HEK293T (cell line): ENCODE measurements at regions not wholly inside any gene's neighbourhood (a gene's known extent, or its start where the extent isn't known, plus 50 kb on each side); places are given as distances from the start of the nearest gene placed in this dataset.

ENCODE experiments used
- CTCF ChIA-PET: fragments of 350-600 bp; formaldehyde crosslinking; extraction: SDS; loops from one replicate; lab custom pipeline; 2021; ENCODE audit warnings: antibody characterized with exemption, inconsistent platforms; lab: Yijun Ruan, JAX
- POLR2A ChIA-PET: fragments of 350-600 bp; formaldehyde crosslinking; extraction: SDS; loops from one replicate; lab custom pipeline; 2020; ENCODE audit warnings: antibody characterized with exemption, inconsistent platforms; lab: Yijun Ruan, JAX
- DNase-seq: peaks from one replicate; pipeline ENCODE4 v3.0.0; 2012; ENCODE audit warnings: mixed read lengths; ENCODE audit errors: extremely low spot score
- ARNT ChIP-seq: fragments of 450-650 bp; IDR thresholded peaks from 2 replicates; pipeline ENCODE4 v1.6.1; 2017; ENCODE audit warnings: mild to moderate bottlenecking
- BHLHE40 ChIP-seq: fragments of 450-650 bp; IDR thresholded peaks from 2 replicates; pipeline ENCODE4 v1.6.1; 2016; ENCODE audit warnings: mild to moderate bottlenecking, moderate library complexity, borderline replicate concordance
- CTBP1 ChIP-seq: fragments of 450-650 bp; IDR thresholded peaks from 2 replicates; pipeline ENCODE4 v1.6.1; 2016; ENCODE audit warnings: borderline replicate concordance
- ELF4 ChIP-seq: fragments of 450-650 bp; IDR thresholded peaks from 2 replicates; pipeline ENCODE4 v1.6.1; 2017; ENCODE audit warnings: antibody characterized with exemption
- FOXA1 ChIP-seq: fragments of 450-650 bp; IDR thresholded peaks from 2 replicates; pipeline ENCODE4 v1.6.1; 2016; ENCODE audit warnings: mild to moderate bottlenecking
- FOXK2 ChIP-seq: fragments of 450-650 bp; IDR thresholded peaks from 2 replicates; pipeline ENCODE4 v1.6.1; 2016; ENCODE audit warnings: mild to moderate bottlenecking
- FOXM1 ChIP-seq: fragments of 450-650 bp; IDR thresholded peaks from 2 replicates; pipeline ENCODE4 v1.6.1; 2017; ENCODE audit warnings: mild to moderate bottlenecking, borderline replicate concordance
- HDGF ChIP-seq: fragments of 450-650 bp; IDR thresholded peaks from 2 replicates; pipeline ENCODE4 v1.6.1; 2017; ENCODE audit warnings: antibody characterized with exemption, borderline replicate concordance
- L3MBTL2 ChIP-seq: fragments of 450-650 bp; conservative IDR thresholded peaks from 2 replicates; pipeline ENCODE4 v1.6.1; 2016; ENCODE audit warnings: mild to moderate bottlenecking
- LEF1 ChIP-seq: fragments of 450-650 bp; IDR thresholded peaks from 2 replicates; pipeline ENCODE4 v1.6.1; 2017; ENCODE audit warnings: mild to moderate bottlenecking, borderline replicate concordance
- NFRKB ChIP-seq: fragments of 450-650 bp; IDR thresholded peaks from 2 replicates; pipeline ENCODE4 v1.6.1; 2016; ENCODE audit warnings: mild to moderate bottlenecking, moderate library complexity
- PKNOX1 ChIP-seq: fragments of 450-650 bp; IDR thresholded peaks from 2 replicates; pipeline ENCODE4 v1.6.1; 2016
- SP1 ChIP-seq: fragments of 450-650 bp; IDR thresholded peaks from 2 replicates; pipeline ENCODE4 v1.6.1; 2017
- SUZ12 ChIP-seq: fragments of 450-650 bp; IDR thresholded peaks from 2 replicates; pipeline ENCODE4 v1.6.1; 2016; ENCODE audit warnings: mild to moderate bottlenecking
- TARDBP ChIP-seq: fragments of 450-650 bp; IDR thresholded peaks from 2 replicates; pipeline ENCODE4 v1.6.1; 2016
- ZNF384 ChIP-seq: fragments of 450-650 bp; IDR thresholded peaks from 2 replicates; pipeline ENCODE4 v1.6.1; 2016

- TF ChIP-seq TARDBP (no peak), FOXK2 (no peak), BHLHE40 (no peak), PKNOX1 (no peak), ARNT (no peak), ZNF384 (no peak), CTBP1 (no peak)
- DNase-seq, result no peak
- ChIA-PET POLR2A (no interaction called here), CTCF (no interaction called here)
Observed at GRCh38 chr9:89822996-89823395, 218.2 kb downstream of the GADD45G start.

- DNase-seq, result no peak
- CTCF ChIA-PET, result no interaction called here
- POLR2A ChIA-PET, result no interaction called here
- no peak for TF ChIP-seq LEF1
- TF ChIP-seq SUZ12, result no peak
- no peak for TF ChIP-seq SP1
- TF ChIP-seq ARNT, result no peak
- no peak for TF ChIP-seq PKNOX1
- no peak for TF ChIP-seq ELF4
- TF ChIP-seq L3MBTL2, result no peak
Observed at GRCh38 chr9:89825669-89826068, 220.9 kb downstream of the GADD45G start.

- no peak for DNase-seq
- no peak for TF ChIP-seq HDGF
- no peak for TF ChIP-seq FOXK2
- TF ChIP-seq SP1, result no peak
- no peak for TF ChIP-seq SUZ12
- no peak for TF ChIP-seq L3MBTL2
- TF ChIP-seq FOXA1, result no peak
- TF ChIP-seq TARDBP, result no peak
- no peak for TF ChIP-seq ZNF384
- TF ChIP-seq BHLHE40, result no peak
- no peak for TF ChIP-seq NFRKB
- TF ChIP-seq FOXM1, result no peak
- no peak for TF ChIP-seq PKNOX1
- no peak for TF ChIP-seq ELF4
- no peak for TF ChIP-seq ARNT
- TF ChIP-seq LEF1, result no peak
- ChIA-PET POLR2A (no interaction called here), CTCF (no interaction called here)
Observed at GRCh38 chr9:89826186-89826585, 221.4 kb downstream of the GADD45G start.

GRCh38 chr9:89829346-89829745 is 224.5 kb downstream of the GADD45G start:
- CTCF ChIA-PET, result no interaction called here
- no peak for DNase-seq
- POLR2A ChIA-PET, result no interaction called here
- TF ChIP-seq NFRKB (no peak), FOXM1 (no peak), SUZ12 (no peak), CTBP1 (no peak), ARNT (no peak), ELF4 (no peak), HDGF (no peak), PKNOX1 (no peak), TARDBP (no peak), SP1 (no peak), BHLHE40 (no peak), L3MBTL2 (no peak), LEF1 (no peak), ZNF384 (no peak), FOXK2 (no peak), FOXA1 (no peak)

- ChIA-PET CTCF (no interaction called here), POLR2A (no interaction called here)
- TF ChIP-seq SUZ12 (no peak), HDGF (no peak), SP1 (no peak), FOXM1 (no peak), PKNOX1 (no peak), ARNT (no peak), ELF4 (no peak), TARDBP (no peak), BHLHE40 (no peak), L3MBTL2 (no peak), FOXK2 (no peak), NFRKB (no peak), FOXA1 (no peak), LEF1 (no peak), CTBP1 (no peak), ZNF384 (no peak)
- DNase-seq, result no peak
Observed at GRCh38 chr9:89835666-89836065, 230.9 kb downstream of the GADD45G start.
